ENCODE measurements at regions not wholly inside any gene's neighbourhood (a gene's known extent, or its start where the extent isn't known, plus 50 kb on each side); places are given as distances from the start of the nearest gene placed in this dataset.

- no TSS peak for BruUV-seq (replicated peaks)
- Mint-ChIP-seq H3K4me1 (ENCODE audit: insufficient read depth, unreplicated experiment) (no peaks in the 10 kb centered on the region), H3K27ac (ENCODE audit: low read depth, unreplicated experiment) (no peak overlapping the region), H3K27me3 (ENCODE audit: insufficient read depth, unreplicated experiment) (no peaks in the 10 kb centered on the region), H3K4me3 (ENCODE audit: unreplicated experiment) (no peak overlapping the region), H3K36me3 (ENCODE audit: insufficient read depth, unreplicated experiment) (no peaks in the 10 kb centered on the region), H3K9me3 (ENCODE audit: unreplicated experiment) (peaks cover 10% of the 10 kb centered on the region)
- intact Hi-C loops (cut with micrococcal nuclease), result no loop called here
- POLR2A ChIA-PET, result no interaction called here
- TF ChIP-seq, protein P1, sequence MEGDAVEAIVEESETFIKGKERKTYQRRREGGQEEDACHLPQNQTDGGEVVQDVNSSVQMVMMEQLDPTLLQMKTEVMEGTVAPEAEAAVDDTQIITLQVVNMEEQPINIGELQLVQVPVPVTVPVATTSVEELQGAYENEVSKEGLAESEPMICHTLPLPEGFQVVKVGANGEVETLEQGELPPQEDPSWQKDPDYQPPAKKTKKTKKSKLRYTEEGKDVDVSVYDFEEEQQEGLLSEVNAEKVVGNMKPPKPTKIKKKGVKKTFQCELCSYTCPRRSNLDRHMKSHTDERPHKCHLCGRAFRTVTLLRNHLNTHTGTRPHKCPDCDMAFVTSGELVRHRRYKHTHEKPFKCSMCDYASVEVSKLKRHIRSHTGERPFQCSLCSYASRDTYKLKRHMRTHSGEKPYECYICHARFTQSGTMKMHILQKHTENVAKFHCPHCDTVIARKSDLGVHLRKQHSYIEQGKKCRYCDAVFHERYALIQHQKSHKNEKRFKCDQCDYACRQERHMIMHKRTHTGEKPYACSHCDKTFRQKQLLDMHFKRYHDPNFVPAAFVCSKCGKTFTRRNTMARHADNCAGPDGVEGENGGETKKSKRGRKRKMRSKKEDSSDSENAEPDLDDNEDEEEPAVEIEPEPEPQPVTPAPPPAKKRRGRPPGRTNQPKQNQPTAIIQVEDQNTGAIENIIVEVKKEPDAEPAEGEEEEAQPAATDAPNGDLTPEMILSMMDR (IDR thresholded peaks at IDR 0.05; ENCODE audit: unreplicated experiment), result no peak
- CTCF ChIA-PET, result no interaction called here
- no peak for DNase-seq (ENCODE audit: unreplicated experiment)
These were observed 372.3 kb upstream of the NRXN1 start for GRCh38 chr2:51404226-51404625.

DNA sequence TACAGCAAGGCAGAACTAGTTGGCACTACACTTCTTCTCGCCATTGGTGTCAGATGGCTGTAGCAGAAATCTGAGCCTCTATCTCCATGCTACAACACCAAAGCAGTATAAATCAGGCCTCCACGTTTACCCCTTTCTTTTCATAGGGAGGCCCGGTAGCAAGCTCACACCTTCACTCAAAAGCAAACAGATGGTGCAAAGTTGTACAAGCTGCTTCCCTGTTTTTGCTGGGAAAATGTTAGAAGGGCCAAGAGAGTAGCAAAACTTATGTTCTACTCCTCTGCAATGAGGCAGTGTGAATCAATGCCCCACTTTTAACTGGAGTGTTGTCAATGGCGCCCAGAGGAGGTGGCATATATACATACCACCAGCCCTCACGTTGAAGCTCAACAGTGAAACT lies 369.6 kb upstream of the NRXN1 start:
- no peaks in the 10 kb centered on the region for H3K4me1 Mint-ChIP-seq (ENCODE audit: insufficient read depth, unreplicated experiment)
- no peak overlapping the region for H3K27ac Mint-ChIP-seq (ENCODE audit: low read depth, unreplicated experiment)
- intact Hi-C loops (cut with micrococcal nuclease), result no loop called here
- CTCF ChIA-PET, result interaction anchor here (0.5 kb wide), 1 partner anchor 1800 kb away, joined by 3 read pairs; no protein-coding TSS in a partner anchor
- H3K27me3 Mint-ChIP-seq (ENCODE audit: insufficient read depth, unreplicated experiment), result no peaks in the 10 kb centered on the region
- DNase-seq (ENCODE audit: unreplicated experiment), result no peak
- no peaks in the 10 kb centered on the region for H3K36me3 Mint-ChIP-seq (ENCODE audit: insufficient read depth, unreplicated experiment)
- no TSS peak for BruUV-seq (replicated peaks)
- POLR2A ChIA-PET, result no interaction called here
- TF ChIP-seq, protein P1 (IDR thresholded peaks at IDR 0.05; ENCODE audit: unreplicated experiment), result no peak
- no peak overlapping the region for H3K4me3 Mint-ChIP-seq (ENCODE audit: unreplicated experiment)
- no peaks in the 10 kb centered on the region for H3K9me3 Mint-ChIP-seq (ENCODE audit: unreplicated experiment)

GRCh38 chr2:51387235-51387634 lies 355.3 kb upstream of the NRXN1 start:
- Mint-ChIP-seq H3K27ac (ENCODE audit: low read depth, unreplicated experiment) (no peak overlapping the region), H3K27me3 (ENCODE audit: insufficient read depth, unreplicated experiment) (no peaks in the 10 kb centered on the region), H3K4me3 (ENCODE audit: unreplicated experiment) (no peak overlapping the region), H3K4me1 (ENCODE audit: insufficient read depth, unreplicated experiment) (no peaks in the 10 kb centered on the region), H3K9me3 (ENCODE audit: unreplicated experiment) (no peaks in the 10 kb centered on the region), H3K36me3 (ENCODE audit: insufficient read depth, unreplicated experiment) (no peaks in the 10 kb centered on the region)
- BruUV-seq (replicated peaks), result no TSS peak
- ChIA-PET POLR2A (no interaction called here), CTCF (no interaction called here)
- DNase-seq (ENCODE audit: unreplicated experiment), result no peak
- intact Hi-C loops (cut with micrococcal nuclease), result no loop called here
- TF ChIP-seq, protein P1 (IDR thresholded peaks at IDR 0.05; ENCODE audit: unreplicated experiment), result no peak

GRCh38 chr2:51379997-51380396 lies 348.1 kb upstream of the NRXN1 start:
- BruUV-seq (replicated peaks), result no TSS peak
- Mint-ChIP-seq H3K4me1 (ENCODE audit: insufficient read depth, unreplicated experiment) (no peaks in the 10 kb centered on the region), H3K9me3 (ENCODE audit: unreplicated experiment) (peaks cover 6% of the 10 kb centered on the region), H3K27me3 (ENCODE audit: insufficient read depth, unreplicated experiment) (no peaks in the 10 kb centered on the region), H3K27ac (ENCODE audit: low read depth, unreplicated experiment) (no peak overlapping the region), H3K4me3 (ENCODE audit: unreplicated experiment) (no peak overlapping the region), H3K36me3 (ENCODE audit: insufficient read depth, unreplicated experiment) (no peaks in the 10 kb centered on the region)
- TF ChIP-seq, protein P1 (IDR thresholded peaks at IDR 0.05; ENCODE audit: unreplicated experiment), result no peak
- POLR2A ChIA-PET, result interaction anchor here (0.6 kb wide), 1 partner anchor 376 kb away, joined by 4 read pairs; no protein-coding TSS in a partner anchor
- CTCF ChIA-PET, result interaction anchor here (0.7 kb wide), 1 partner anchor 128 kb away, joined by 5 read pairs; no protein-coding TSS in a partner anchor
- intact Hi-C loops (cut with micrococcal nuclease), result no loop called here
- DNase-seq (ENCODE audit: unreplicated experiment), result no peak
